HFF-Myc (cell line): ENCODE measurements at regions not wholly inside any gene's neighbourhood (a gene's known extent, or its start where the extent isn't known, plus 50 kb on each side); places are given as distances from the start of the nearest gene placed in this dataset.

Experiments used
- DNase-seq: peaks from one replicate; pipeline ENCODE4 v3.0.0-alpha.2; 2011; ENCODE audit warnings: low read depth; ENCODE audit errors: extremely low read depth
- H3K4me3 ChIP-seq: replicated peaks from 2 replicates; pipeline ENCODE4 v1.5.1; 2011; ENCODE audit warnings: low read depth, mild to moderate bottlenecking, control low read depth, low read length
- TF ChIP-seq, protein P1 (sequence below): IDR thresholded peaks from 2 replicates; pipeline ENCODE4 v1.5.1; 2012; ENCODE audit warnings: mild to moderate bottlenecking, low read depth, low read length, control low read depth; ENCODE audit errors: missing control alignments

DNA sequence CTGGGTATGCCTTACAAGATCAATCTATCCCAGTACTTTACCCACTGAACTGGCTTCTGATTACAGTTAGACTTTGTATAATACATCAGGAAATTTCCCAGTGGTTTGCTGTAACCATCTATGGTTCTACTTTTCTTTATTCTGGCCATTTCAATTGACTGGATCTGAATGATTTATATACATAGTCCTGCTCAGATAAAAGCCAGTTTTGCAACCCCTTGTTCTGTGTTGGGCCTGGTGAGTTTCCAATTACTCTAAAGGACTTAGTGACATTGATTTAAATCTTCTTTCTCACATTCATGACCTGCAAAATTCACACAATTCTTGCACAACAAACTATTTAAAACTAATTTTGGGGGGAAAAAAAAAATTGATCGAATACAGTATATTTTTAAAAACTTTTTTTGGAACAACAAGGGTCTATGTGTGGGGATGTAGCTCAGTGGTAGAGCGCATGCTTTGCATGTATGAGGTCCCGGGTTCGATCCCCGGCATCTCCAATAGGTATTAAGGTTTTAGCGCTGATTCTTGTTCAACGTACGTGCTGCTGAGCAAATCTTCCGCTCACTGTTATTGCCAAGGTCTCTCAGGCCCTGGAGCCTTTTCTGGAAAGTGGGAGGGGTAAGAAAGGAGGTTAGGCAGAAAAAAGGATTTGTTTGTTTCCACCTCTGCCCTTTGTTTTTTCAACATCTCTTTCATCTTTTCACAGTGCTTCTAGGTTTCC is 117.5 kb downstream of the GPX5 start:
- TF ChIP-seq, protein P1, sequence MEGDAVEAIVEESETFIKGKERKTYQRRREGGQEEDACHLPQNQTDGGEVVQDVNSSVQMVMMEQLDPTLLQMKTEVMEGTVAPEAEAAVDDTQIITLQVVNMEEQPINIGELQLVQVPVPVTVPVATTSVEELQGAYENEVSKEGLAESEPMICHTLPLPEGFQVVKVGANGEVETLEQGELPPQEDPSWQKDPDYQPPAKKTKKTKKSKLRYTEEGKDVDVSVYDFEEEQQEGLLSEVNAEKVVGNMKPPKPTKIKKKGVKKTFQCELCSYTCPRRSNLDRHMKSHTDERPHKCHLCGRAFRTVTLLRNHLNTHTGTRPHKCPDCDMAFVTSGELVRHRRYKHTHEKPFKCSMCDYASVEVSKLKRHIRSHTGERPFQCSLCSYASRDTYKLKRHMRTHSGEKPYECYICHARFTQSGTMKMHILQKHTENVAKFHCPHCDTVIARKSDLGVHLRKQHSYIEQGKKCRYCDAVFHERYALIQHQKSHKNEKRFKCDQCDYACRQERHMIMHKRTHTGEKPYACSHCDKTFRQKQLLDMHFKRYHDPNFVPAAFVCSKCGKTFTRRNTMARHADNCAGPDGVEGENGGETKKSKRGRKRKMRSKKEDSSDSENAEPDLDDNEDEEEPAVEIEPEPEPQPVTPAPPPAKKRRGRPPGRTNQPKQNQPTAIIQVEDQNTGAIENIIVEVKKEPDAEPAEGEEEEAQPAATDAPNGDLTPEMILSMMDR = no peak
- H3K4me3 ChIP-seq = no peak overlapping the region
- peak; percentile 70 for DNase-seq

- no peak for DNase-seq
- H3K4me3 ChIP-seq = no peak overlapping the region
- TF ChIP-seq, protein P1 = no peak
Measured at GRCh38 chr6:28646650-28647049, 121.0 kb downstream of the GPX5 start.

- peak; percentile 73 for DNase-seq
Measured at GRCh38 chr6:28648035-28648877, 122.6 kb downstream of the GPX5 start.

GRCh38 chr6:28648878-28649375 is 123.2 kb downstream of the GPX5 start:
- no peak for DNase-seq
- peak overlapping the region; percentile 64 for H3K4me3 ChIP-seq
- TF ChIP-seq, protein P1 = no peak

More at GRCh38 chr6:28648035-28648877, 122.6 kb downstream of the GPX5 start:
- peak overlapping the region; percentile 64 for H3K4me3 ChIP-seq
- TF ChIP-seq, protein P1 = no peak

- TF ChIP-seq, protein P1 = no peak
- no peak for DNase-seq
- no peak overlapping the region for H3K4me3 ChIP-seq
Measured at GRCh38 chr6:28651161-28651560, 125.5 kb downstream of the GPX5 start.

GRCh38 chr6:28653876-28654275 is 128.2 kb downstream of the GPX5 start:
- no peak overlapping the region for H3K4me3 ChIP-seq
- TF ChIP-seq, protein P1 = no peak
- DNase-seq = no peak
